Ovary (tissue), 3 donors: ENCODE measurements at regions not wholly inside any gene's neighbourhood (a gene's known extent, or its start where the extent isn't known, plus 50 kb on each side); places are given as distances from the start of the nearest gene placed in this dataset.

Experiments used
- EP300 ChIP-seq: sonication (generic); formaldehyde crosslinking; IDR thresholded peaks from one replicate; pipeline ENCODE4 v1.6.1; 2017; ENCODE audit warnings: antibody characterized with exemption
- TF ChIP-seq, protein P1 (sequence below), 3 donors: fragments of 450-650 bp in 2 of 3; fragments of 200-600 bp in 1 of 3; IDR thresholded peaks; one replicate each; pipeline versions ENCODE4 v1.5.1 to v1.8.0; 2016 to 2022; ENCODE audit warnings: antibody characterized with exemption in 3 of 3, mild to moderate bottlenecking in 1 of 3
- donor health status: DM: no; HTN: no; CAD: no.

DNA sequence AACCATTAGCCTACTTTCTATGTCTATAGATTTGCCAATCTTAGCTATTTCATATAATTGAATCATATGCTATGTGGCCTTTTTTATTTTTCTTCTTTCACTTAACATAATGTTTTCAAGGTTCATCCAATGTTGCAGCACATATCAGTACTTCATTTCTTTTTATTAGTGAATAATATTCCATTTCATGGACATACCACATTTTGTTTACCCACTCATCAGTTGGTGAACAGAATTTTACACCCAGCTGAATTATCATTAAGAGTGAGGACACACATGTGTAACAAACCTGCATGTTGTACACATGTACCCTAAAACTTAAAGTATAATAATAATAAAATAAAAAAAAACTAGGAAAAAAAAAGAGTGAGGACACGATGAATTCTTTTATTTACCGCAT lies 81.7 kb upstream of the C3orf80 start:
- TF ChIP-seq, protein P1, sequence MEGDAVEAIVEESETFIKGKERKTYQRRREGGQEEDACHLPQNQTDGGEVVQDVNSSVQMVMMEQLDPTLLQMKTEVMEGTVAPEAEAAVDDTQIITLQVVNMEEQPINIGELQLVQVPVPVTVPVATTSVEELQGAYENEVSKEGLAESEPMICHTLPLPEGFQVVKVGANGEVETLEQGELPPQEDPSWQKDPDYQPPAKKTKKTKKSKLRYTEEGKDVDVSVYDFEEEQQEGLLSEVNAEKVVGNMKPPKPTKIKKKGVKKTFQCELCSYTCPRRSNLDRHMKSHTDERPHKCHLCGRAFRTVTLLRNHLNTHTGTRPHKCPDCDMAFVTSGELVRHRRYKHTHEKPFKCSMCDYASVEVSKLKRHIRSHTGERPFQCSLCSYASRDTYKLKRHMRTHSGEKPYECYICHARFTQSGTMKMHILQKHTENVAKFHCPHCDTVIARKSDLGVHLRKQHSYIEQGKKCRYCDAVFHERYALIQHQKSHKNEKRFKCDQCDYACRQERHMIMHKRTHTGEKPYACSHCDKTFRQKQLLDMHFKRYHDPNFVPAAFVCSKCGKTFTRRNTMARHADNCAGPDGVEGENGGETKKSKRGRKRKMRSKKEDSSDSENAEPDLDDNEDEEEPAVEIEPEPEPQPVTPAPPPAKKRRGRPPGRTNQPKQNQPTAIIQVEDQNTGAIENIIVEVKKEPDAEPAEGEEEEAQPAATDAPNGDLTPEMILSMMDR (IDR thresholded peaks at IDR 0.05): no peak
- no peak for TF ChIP-seq EP300
